ENCODE measurements at regions not wholly inside any gene's neighbourhood (a gene's known extent, or its start where the extent isn't known, plus 50 kb on each side); places are given as distances from the start of the nearest gene placed in this dataset.

DNA sequence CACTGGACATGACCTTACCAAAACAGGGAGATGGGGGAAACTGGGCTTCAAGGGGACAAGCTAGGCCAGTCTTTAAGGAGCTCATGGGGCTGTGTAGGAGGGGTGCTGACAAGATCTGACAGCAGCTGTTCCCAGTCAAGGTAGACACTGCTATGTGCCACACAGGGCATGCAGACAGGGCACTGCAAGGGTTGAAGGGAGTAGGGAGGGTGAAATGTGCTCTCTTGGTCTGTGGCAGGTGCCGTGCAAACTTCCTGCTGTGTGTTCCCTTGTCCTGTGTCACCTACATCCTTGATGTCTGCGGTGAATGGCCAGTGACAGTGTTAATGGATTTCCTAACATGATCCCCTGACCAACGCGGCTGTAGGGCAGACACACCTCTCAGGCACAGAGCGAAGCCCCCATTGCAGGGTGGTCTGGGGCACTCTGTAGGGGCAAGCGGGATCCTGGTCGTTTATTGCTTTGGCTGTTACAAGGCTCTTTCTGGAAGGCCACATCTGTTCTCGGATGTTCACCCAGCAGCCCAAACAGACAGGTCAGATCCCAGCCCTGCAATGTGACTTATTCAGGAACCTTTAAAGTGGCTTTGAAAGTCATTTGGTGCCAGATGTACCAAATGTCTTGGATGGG lies 199.5 kb upstream of the ZNF536 start:
- no peak for TF ChIP-seq POLR2AphosphoS5 (IDR thresholded peaks at IDR 0.05; ENCODE audit: insufficient read depth in 1 of 2, low read depth in 1 of 2)
- TF ChIP-seq, protein P1, sequence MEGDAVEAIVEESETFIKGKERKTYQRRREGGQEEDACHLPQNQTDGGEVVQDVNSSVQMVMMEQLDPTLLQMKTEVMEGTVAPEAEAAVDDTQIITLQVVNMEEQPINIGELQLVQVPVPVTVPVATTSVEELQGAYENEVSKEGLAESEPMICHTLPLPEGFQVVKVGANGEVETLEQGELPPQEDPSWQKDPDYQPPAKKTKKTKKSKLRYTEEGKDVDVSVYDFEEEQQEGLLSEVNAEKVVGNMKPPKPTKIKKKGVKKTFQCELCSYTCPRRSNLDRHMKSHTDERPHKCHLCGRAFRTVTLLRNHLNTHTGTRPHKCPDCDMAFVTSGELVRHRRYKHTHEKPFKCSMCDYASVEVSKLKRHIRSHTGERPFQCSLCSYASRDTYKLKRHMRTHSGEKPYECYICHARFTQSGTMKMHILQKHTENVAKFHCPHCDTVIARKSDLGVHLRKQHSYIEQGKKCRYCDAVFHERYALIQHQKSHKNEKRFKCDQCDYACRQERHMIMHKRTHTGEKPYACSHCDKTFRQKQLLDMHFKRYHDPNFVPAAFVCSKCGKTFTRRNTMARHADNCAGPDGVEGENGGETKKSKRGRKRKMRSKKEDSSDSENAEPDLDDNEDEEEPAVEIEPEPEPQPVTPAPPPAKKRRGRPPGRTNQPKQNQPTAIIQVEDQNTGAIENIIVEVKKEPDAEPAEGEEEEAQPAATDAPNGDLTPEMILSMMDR (IDR thresholded peaks at IDR 0.05) = no peak
